ENCODE measurements at regions not wholly inside any gene's neighbourhood (a gene's known extent, or its start where the extent isn't known, plus 50 kb on each side); places are given as distances from the start of the nearest gene placed in this dataset.

DNA sequence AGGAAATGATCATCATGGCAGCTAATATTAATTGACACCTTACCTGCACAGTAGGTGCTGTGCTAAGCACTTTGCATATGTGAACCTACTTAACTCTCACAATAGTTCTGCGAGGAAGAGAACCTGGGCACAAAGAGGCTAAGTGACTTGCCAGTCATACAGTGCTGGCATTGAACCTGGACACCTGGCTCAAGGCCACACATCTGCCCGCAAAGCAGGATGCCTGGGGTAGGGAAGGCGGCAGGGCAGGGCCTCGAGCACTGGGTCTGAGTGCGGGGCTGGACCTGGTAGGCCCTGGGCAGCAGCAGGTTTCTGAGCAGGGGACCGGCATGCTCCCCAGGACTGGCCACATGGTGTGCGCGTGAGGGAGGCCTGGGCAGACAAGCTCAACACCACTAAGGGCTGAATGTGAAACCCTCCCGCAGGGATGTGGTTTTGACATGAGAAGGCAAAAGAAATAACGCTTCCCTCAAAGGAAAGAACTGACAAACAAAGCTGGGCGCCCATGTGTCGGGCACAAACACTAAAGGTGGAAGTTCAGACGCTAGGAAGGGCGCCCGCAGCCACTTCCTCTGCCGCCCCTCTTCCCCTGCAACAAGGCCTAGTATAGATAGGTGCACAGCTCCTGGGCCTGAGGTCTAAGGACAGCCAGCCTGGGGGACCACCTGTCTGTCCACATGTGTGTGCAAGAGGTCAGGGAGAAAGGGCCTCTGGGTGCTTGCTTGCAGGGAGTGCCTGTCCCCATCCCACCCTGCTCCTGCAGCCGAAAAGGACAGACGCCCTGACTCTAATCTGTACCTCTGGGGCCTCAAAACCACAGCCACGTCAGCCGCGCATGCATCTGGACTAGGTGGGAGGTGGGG is 92.5 kb downstream of the ZFP36L2 start:
- TF ChIP-seq, protein P1, sequence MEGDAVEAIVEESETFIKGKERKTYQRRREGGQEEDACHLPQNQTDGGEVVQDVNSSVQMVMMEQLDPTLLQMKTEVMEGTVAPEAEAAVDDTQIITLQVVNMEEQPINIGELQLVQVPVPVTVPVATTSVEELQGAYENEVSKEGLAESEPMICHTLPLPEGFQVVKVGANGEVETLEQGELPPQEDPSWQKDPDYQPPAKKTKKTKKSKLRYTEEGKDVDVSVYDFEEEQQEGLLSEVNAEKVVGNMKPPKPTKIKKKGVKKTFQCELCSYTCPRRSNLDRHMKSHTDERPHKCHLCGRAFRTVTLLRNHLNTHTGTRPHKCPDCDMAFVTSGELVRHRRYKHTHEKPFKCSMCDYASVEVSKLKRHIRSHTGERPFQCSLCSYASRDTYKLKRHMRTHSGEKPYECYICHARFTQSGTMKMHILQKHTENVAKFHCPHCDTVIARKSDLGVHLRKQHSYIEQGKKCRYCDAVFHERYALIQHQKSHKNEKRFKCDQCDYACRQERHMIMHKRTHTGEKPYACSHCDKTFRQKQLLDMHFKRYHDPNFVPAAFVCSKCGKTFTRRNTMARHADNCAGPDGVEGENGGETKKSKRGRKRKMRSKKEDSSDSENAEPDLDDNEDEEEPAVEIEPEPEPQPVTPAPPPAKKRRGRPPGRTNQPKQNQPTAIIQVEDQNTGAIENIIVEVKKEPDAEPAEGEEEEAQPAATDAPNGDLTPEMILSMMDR (conservative IDR thresholded peaks at IDR 0.05): no peak
- no peak for TF ChIP-seq ZFX (IDR thresholded peaks at IDR 0.05)
